ENCODE measurements at regions not wholly inside any gene's neighbourhood (a gene's known extent, or its start where the extent isn't known, plus 50 kb on each side); places are given as distances from the start of the nearest gene placed in this dataset.

DNA sequence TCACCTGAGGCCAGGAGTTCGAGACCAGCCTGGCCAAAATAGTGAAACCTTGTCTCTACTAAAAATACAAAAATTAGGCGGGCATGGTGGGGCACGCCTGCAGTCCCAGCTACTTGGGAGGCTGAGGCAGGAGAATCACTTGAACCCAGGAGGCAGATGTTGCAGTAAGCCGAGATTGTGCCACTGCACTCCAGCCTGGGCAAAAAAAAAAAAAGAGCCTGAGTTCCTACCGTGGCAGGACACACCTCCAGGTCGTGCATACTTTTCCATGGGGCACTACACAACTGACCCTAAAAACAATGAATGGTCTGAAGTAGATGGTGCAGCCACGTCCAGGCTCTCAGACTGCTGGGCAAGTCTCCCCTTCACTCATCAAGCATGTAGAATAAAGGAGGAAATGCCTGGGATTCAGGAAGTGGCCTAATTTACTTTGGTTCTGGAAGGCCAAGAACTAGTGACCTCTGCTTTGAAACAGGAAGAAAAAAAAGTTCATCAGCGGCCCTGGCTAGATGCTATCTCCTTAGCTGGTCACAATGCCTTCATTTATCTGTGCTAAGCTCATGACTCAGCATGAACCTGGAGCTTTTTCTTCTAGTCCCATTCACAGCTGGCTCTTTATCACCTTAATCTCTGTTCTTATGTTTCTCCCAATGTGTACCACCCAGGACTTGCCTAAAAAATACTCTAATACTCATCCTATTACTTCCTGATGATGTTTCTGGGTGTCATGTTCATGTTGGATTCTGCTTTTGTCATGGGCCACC is 55.8 kb upstream of the OR6J1 start:
- TF ChIP-seq, protein P1, sequence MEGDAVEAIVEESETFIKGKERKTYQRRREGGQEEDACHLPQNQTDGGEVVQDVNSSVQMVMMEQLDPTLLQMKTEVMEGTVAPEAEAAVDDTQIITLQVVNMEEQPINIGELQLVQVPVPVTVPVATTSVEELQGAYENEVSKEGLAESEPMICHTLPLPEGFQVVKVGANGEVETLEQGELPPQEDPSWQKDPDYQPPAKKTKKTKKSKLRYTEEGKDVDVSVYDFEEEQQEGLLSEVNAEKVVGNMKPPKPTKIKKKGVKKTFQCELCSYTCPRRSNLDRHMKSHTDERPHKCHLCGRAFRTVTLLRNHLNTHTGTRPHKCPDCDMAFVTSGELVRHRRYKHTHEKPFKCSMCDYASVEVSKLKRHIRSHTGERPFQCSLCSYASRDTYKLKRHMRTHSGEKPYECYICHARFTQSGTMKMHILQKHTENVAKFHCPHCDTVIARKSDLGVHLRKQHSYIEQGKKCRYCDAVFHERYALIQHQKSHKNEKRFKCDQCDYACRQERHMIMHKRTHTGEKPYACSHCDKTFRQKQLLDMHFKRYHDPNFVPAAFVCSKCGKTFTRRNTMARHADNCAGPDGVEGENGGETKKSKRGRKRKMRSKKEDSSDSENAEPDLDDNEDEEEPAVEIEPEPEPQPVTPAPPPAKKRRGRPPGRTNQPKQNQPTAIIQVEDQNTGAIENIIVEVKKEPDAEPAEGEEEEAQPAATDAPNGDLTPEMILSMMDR (IDR thresholded peaks at IDR 0.05) = no peak
- no peak for TF ChIP-seq POLR2A (IDR thresholded peaks at IDR 0.05)
